ENCODE measurements at regions not wholly inside any gene's neighbourhood (a gene's known extent, or its start where the extent isn't known, plus 50 kb on each side); places are given as distances from the start of the nearest gene placed in this dataset.

- no peak for DNase-seq (ENCODE audit: extremely low read depth, low read depth)
These were observed 589.1 kb upstream of the MGMT start for GRCh38 chr10:128877936-128878335.

DNA sequence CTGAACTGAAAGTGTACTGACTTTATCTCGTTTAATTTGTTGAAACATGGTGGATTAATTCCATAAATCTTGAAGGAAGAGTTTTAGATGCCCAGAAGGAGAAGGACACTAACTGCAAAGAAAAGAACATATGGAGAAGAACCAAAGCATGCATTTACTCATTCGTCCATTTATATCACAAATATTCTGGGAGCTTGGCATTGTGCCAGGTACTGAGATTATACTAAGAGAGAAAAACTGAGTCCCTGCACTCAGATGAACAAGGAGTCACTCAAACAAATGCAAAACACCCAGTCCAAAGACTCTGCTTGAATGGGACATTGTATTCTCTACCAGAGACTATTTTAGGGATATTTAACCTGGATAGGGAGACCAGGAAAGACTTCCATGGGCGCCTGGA, 588.0 kb upstream of the MGMT start:
- no peak for DNase-seq (ENCODE audit: extremely low read depth, low read depth)

GRCh38 chr10:128879441-128880140, 587.5 kb upstream of the MGMT start:
- DNase-seq (ENCODE audit: extremely low read depth, low read depth), result no peak

- DNase-seq (ENCODE audit: extremely low read depth, low read depth), result no peak
These were observed 586.8 kb upstream of the MGMT start for GRCh38 chr10:128880159-128880725.

DNA sequence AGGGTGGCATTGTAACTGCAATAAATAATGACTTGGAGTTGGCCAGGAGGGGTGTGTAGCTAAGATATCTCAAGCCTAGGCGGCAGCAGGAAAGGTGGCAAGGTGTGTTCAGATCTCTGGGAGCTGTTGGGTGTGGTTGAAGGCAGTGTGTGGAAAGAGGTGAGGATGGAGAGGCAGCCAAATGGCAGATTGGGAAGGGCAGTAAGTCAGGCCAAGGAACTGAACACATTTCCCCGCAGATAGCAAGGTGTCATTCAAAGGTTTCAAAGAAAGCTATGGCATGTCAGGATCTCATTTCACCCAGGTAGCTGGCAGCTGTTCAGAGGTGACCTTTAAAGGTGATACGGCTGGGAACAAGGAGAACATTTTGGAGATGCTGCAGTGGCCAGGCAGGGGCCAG, 586.0 kb upstream of the MGMT start:
- DNase-seq (ENCODE audit: extremely low read depth, low read depth), result no peak

GRCh38 chr10:128883231-128884032, 583.6 kb upstream of the MGMT start:
- DNase-seq (ENCODE audit: extremely low read depth, low read depth), result no peak

- DNase-seq (ENCODE audit: extremely low read depth, low read depth), result no peak
These were observed 583.0 kb upstream of the MGMT start for GRCh38 chr10:128884033-128884425.

GRCh38 chr10:128884496-128885072, 582.5 kb upstream of the MGMT start:
- DNase-seq (ENCODE audit: extremely low read depth, low read depth), result no peak

GRCh38 chr10:128885573-128886555, 581.2 kb upstream of the MGMT start:
- DNase-seq (ENCODE audit: extremely low read depth, low read depth), result no peak

DNA sequence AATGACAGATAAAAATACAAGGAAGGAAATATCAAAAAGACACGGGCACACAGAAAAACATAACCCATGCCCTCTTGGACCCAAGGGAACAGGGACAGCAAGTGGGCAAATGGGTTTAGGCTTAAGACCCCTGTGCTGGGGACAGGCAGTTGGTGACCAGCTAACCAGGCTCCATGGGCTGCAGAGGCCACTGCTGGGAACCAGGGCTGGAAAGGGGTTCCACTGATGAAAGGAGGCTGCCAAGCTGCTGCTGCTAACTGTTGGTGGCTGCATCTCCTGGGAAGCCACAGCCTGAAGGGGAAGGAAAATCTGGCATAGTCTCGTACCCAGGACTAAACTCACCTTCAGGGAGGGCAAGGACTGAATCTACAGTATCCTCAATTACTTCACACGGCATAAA, 579.2 kb upstream of the MGMT start:
- no peak for DNase-seq (ENCODE audit: extremely low read depth, low read depth)

GRCh38 chr10:128892005-128892404, 575.0 kb upstream of the MGMT start:
- DNase-seq (ENCODE audit: extremely low read depth, low read depth), result no peak

- DNase-seq (ENCODE audit: extremely low read depth, low read depth), result no peak
These were observed 572.4 kb upstream of the MGMT start for GRCh38 chr10:128894641-128895040.

DNA sequence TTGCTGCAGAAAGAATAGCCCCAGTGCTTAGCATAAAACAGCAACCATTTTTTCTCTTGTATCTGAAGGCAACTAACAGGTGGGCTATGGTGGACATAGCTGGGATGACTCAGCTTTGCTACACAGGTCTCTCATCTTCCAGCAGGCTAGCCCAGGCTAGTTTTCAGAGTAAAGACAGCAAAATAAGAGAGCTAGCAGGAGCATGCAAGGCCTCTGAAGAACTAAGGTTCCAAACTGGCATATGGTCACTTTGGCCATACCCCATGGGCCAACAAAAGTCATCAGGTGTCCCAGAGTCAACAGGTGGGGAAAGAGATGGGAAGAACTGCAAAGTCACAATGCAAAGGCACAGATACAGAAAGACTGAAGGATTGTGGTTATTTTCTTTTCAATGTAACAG, 571.6 kb upstream of the MGMT start:
- DNase-seq (ENCODE audit: extremely low read depth, low read depth), result no peak

DNA sequence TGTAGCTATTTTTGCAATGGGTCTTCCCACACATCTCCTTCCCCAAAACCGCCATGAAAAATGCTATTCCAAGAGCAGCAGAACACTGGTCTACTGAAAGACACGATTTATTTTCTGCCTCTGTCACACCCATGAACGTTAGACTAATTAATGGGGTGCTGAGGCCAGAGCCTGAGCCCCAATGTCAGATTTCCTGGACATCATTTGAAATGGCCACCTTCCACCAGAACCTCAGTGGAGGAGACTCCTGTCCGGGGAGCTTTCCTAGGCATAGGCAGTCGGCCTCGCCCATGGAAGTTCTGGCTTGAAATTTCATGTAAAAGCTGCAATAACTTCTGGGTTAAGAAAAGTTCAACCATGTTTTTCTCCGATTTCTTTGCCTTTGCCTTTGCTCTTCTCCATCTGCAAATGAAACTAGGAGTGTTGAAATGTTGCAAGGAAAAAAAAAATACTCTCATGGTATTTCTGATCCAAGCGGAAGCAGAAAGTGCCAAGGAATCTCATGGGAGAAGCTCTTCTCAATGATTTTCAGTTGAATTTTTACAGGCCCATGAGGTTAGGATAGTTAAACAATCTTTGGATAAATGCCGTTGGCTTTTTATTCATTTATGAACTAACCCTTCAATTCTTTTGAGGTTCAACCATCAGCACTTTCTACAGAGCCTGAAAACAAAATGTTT, 570.8 kb upstream of the MGMT start:
- DNase-seq (ENCODE audit: extremely low read depth, low read depth), result no peak

- DNase-seq (ENCODE audit: extremely low read depth, low read depth), result no peak
These were observed 570.1 kb upstream of the MGMT start for GRCh38 chr10:128896963-128897362.

GRCh38 chr10:128897401-128898129, 569.5 kb upstream of the MGMT start:
- DNase-seq (ENCODE audit: extremely low read depth, low read depth), result no peak

GRCh38 chr10:128898133-128898915, 568.7 kb upstream of the MGMT start:
- DNase-seq (ENCODE audit: extremely low read depth, low read depth), result no peak

DNA sequence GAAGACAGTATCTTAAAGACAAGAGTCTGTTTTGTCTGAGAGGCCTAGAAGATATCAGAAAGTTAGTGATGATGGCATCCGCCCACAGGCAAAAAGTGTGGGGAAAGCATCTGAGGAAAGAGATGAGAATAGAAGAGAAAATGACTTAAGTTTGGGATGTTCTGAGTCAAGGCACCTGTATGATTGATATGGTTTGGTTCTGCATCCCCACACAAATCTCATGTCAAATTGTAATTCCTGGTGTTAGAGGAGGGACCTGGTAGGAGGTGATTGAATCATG, 568.2 kb upstream of the MGMT start:
- no peak for DNase-seq (ENCODE audit: extremely low read depth, low read depth)

DNA sequence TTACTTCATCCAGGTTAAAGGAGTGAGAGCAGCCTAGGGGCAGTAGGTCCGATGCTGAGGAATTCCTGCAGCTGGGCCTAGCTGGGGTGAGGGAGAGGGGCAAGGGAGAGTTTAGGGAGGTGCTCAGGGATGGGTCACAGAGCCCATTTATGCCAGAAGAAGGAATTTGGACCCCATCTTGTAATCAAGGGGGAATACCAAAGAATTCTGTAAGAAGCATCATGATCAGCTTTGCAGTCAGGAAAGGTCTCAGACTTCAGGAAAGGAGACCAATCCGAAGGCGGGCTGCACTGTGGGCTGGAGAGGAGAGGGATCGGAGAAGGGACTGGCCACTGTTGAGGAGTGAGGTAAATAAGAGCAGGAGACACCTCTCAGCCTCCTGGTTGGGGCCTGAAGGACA, 566.6 kb upstream of the MGMT start:
- no peak for DNase-seq (ENCODE audit: extremely low read depth, low read depth)
